ENCODE measurements at regions not wholly inside any gene's neighbourhood (a gene's known extent, or its start where the extent isn't known, plus 50 kb on each side); places are given as distances from the start of the nearest gene placed in this dataset.
"Not testable (repeated sequence)": the region's sequence is repeated elsewhere in the genome, so short reads cannot be mapped to it uniquely, and the experiment has no call there.

DNA sequence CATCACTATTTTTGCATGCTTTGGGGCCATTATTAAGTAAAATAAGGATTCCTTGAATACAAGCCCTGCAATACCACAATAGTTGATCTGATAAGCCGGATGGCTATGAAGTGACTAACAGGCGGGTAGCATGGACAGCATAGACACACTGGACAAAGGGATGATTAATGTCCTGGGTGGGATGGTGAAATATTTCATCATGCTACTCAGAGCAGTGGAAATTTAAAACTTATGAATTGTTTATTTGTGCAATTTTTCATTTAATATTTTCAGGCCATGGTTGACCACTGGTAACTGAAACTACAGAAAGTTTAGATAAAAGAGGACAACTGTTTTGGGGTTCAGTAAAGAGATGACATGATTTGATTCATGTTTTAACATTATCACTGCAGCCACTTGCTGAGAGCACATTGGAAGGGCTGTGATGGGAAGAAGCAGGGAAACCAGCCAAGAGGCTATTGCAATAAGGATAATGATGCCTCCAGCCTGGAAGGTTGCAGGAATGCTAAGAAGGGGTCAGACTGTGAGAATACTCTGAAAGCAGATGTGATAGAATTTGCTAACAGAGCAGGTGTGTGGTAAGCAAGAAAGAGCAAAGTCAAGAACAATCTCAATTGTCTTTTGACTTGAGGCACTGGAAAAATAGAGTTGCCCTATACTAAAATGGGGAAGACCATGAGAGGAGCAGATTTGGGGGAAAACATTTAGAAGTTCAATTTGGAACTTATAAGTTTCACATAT lies 62.5 kb upstream of the TNFSF4 start:
- ChIA-PET POLR2A (no interaction called here), CTCF (no interaction called here)
- Histone ChIP-seq H3K36me3 (ENCODE audit: control insufficient read depth, insufficient read depth, low read length) (no peaks in the 10 kb centered on the region), H3K4me3 (ENCODE audit: low read depth in 2 of 2, low read length in 2 of 2) (no peak overlapping the region), H3K4me1 (ENCODE audit: control insufficient read depth, insufficient read depth, low read length) (no peaks in the 10 kb centered on the region), H3K27ac (ENCODE audit: low read length) (no peak overlapping the region), H3K9me3 (ENCODE audit: control insufficient read depth, insufficient read depth, low read depth, low read length) (no peaks in the 10 kb centered on the region), H3K27me3 (ENCODE audit: control insufficient read depth, insufficient read depth, low read length) (no peaks in the 10 kb centered on the region)
- DNase-seq (ENCODE audit: low read depth, low spot score) (no peak), ATAC-seq (no peak)
- BruUV-seq (replicated peaks), result no TSS peak
- in situ Hi-C loops (cut with HindIII; ENCODE audit: low pct_unique_long_range_greater_than_20kb, low sequenced_read_pairs) (no loop called here), intact Hi-C loops (cut with micrococcal nuclease; ENCODE audit: unreplicated experiment) (no loop called here)
- TF ChIP-seq, protein P1, sequence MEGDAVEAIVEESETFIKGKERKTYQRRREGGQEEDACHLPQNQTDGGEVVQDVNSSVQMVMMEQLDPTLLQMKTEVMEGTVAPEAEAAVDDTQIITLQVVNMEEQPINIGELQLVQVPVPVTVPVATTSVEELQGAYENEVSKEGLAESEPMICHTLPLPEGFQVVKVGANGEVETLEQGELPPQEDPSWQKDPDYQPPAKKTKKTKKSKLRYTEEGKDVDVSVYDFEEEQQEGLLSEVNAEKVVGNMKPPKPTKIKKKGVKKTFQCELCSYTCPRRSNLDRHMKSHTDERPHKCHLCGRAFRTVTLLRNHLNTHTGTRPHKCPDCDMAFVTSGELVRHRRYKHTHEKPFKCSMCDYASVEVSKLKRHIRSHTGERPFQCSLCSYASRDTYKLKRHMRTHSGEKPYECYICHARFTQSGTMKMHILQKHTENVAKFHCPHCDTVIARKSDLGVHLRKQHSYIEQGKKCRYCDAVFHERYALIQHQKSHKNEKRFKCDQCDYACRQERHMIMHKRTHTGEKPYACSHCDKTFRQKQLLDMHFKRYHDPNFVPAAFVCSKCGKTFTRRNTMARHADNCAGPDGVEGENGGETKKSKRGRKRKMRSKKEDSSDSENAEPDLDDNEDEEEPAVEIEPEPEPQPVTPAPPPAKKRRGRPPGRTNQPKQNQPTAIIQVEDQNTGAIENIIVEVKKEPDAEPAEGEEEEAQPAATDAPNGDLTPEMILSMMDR (IDR thresholded peaks at IDR 0.05), result no peak
- TF ChIP-seq SIN3A (IDR thresholded peaks at IDR 0.05; ENCODE audit: borderline replicate concordance, insufficient read depth, low read depth, low read length), result no peak
- TF ChIP-seq REST (IDR thresholded peaks at IDR 0.05; ENCODE audit: insufficient read depth in 1 of 2, low read depth in 2 of 2, low read length in 1 of 2), result no peak
- no peak for TF ChIP-seq TCF7L2 (IDR thresholded peaks at IDR 0.05; ENCODE audit: low read depth, low read length)
- no peak for TF ChIP-seq POLR2AphosphoS5 (IDR thresholded peaks at IDR 0.05; ENCODE audit: low read depth, low read length)

DNA sequence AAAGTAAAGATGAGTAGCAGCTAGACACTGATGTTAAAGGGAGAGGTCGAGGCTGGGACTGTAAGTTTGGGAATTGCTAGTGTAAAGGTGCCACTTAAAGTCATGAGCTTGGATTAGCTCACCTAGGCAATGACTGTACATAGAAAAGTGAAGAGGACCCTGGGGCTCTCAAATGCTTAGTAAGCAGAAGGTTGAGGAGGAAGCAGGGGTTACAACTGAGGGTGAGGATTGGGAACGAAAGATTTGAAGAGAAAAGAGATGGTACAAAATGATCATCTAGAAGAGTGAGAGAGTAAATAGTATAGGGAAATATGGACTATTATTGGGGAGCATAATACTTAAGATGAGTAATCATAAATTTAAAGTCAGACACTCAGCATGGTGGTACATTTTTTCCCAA lies 63.1 kb upstream of the TNFSF4 start:
- H3K27ac ChIP-seq (ENCODE audit: low read length), result no peak overlapping the region
- in situ Hi-C loops (cut with HindIII; ENCODE audit: low pct_unique_long_range_greater_than_20kb, low sequenced_read_pairs), result no loop called here
- no peaks in the 10 kb centered on the region for H3K4me1 ChIP-seq (ENCODE audit: control insufficient read depth, insufficient read depth, low read length)
- ATAC-seq (no peak), DNase-seq (ENCODE audit: low read depth, low spot score) (no peak)
- intact Hi-C loops (cut with micrococcal nuclease; ENCODE audit: unreplicated experiment), result no loop called here
- no peaks in the 10 kb centered on the region for H3K9me3 ChIP-seq (ENCODE audit: control insufficient read depth, insufficient read depth, low read depth, low read length)
- POLR2A ChIA-PET, result no interaction called here
- H3K27me3 ChIP-seq (ENCODE audit: control insufficient read depth, insufficient read depth, low read length), result no peaks in the 10 kb centered on the region
- H3K4me3 ChIP-seq (ENCODE audit: low read depth in 2 of 2, low read length in 2 of 2), result no peak overlapping the region
- BruUV-seq (replicated peaks), result no TSS peak
- CTCF ChIA-PET, result no interaction called here
- no peaks in the 10 kb centered on the region for H3K36me3 ChIP-seq (ENCODE audit: control insufficient read depth, insufficient read depth, low read length)
- TF ChIP-seq, protein P1 (IDR thresholded peaks at IDR 0.05), result no peak
- TF ChIP-seq POLR2AphosphoS5 (IDR thresholded peaks at IDR 0.05; ENCODE audit: low read depth, low read length), result no peak
- no peak for TF ChIP-seq SIN3A (IDR thresholded peaks at IDR 0.05; ENCODE audit: borderline replicate concordance, insufficient read depth, low read depth, low read length)
- TF ChIP-seq TCF7L2 (IDR thresholded peaks at IDR 0.05; ENCODE audit: low read depth, low read length), result no peak
- TF ChIP-seq REST (IDR thresholded peaks at IDR 0.05; ENCODE audit: insufficient read depth in 1 of 2, low read depth in 2 of 2, low read length in 1 of 2), result no peak

- H3K4me1 ChIP-seq (ENCODE audit: control insufficient read depth, insufficient read depth, low read length); intact Hi-C loops (cut with micrococcal nuclease; ENCODE audit: unreplicated experiment); H3K27ac ChIP-seq (ENCODE audit: low read length); H3K27me3 ChIP-seq (ENCODE audit: control insufficient read depth, insufficient read depth, low read length); H3K9me3 ChIP-seq (ENCODE audit: control insufficient read depth, insufficient read depth, low read depth, low read length); CTCF ChIA-PET; in situ Hi-C loops (cut with HindIII; ENCODE audit: low pct_unique_long_range_greater_than_20kb, low sequenced_read_pairs); H3K36me3 ChIP-seq (ENCODE audit: control insufficient read depth, insufficient read depth, low read length); H3K4me3 ChIP-seq (ENCODE audit: low read depth in 2 of 2, low read length in 2 of 2); DNase-seq (ENCODE audit: low read depth, low spot score); BruUV-seq (replicated peaks); ATAC-seq; POLR2A ChIA-PET: not testable (repeated sequence)
These were observed 63.9 kb upstream of the TNFSF4 start for GRCh38 chr1:173271021-173271420.
